ENCODE measurements at regions not wholly inside any gene's neighbourhood (a gene's known extent, or its start where the extent isn't known, plus 50 kb on each side); places are given as distances from the start of the nearest gene placed in this dataset.

DNA sequence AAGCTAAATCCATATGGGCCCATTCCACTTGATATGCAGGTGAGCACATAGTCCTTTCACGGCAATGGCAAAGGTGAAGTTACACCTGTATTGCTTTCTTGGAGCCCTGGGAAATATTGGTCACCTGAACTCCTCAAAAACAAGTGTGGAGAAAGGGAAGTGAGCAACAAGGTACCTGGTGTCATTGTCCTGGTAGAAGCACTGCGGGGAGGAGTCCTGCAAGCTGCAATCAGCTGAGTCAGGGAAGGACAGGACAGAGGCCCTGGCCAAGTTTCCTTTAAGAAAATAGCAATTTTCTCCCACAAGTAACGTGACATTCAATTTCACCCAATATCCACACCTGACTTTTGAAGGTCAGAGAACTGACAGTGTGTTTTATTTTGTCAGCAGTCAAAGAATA, 389.1 kb downstream of the IRS2 start:
- Histone ChIP-seq H3K36me3 (ENCODE audit: control insufficient read depth, insufficient read depth, low read length) (no peaks in the 10 kb centered on the region), H3K4me3 (ENCODE audit: low read depth, low read length) (no peak overlapping the region), H3K27me3 (ENCODE audit: control insufficient read depth, insufficient read depth, low read length) (no peaks in the 10 kb centered on the region)
- DNase-seq (ENCODE audit: low read depth), result no peak
- TF ChIP-seq, protein P1, sequence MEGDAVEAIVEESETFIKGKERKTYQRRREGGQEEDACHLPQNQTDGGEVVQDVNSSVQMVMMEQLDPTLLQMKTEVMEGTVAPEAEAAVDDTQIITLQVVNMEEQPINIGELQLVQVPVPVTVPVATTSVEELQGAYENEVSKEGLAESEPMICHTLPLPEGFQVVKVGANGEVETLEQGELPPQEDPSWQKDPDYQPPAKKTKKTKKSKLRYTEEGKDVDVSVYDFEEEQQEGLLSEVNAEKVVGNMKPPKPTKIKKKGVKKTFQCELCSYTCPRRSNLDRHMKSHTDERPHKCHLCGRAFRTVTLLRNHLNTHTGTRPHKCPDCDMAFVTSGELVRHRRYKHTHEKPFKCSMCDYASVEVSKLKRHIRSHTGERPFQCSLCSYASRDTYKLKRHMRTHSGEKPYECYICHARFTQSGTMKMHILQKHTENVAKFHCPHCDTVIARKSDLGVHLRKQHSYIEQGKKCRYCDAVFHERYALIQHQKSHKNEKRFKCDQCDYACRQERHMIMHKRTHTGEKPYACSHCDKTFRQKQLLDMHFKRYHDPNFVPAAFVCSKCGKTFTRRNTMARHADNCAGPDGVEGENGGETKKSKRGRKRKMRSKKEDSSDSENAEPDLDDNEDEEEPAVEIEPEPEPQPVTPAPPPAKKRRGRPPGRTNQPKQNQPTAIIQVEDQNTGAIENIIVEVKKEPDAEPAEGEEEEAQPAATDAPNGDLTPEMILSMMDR (IDR thresholded peaks at IDR 0.05; ENCODE audit: insufficient read depth, low read length, poor library complexity, severe bottlenecking), result no peak

DNA sequence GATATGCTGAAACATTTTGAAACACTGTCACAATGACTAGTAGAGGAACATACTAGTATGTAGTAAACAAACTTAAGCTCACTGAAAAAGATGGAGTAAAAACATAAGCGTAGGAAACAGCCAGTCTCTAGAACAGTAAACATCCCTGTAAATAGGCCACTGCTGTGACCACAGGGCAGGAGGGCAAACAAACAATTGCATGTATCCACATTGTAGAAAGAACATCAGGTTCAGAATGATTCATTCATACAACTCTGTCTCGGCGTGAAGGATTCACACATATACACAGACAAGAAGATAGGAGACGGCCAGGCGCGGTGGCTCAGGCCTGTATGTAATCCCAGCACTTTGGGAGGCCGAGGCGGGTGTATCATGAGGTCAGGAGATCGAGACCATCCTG, 390.1 kb downstream of the IRS2 start:
- Histone ChIP-seq H3K36me3 (ENCODE audit: control insufficient read depth, insufficient read depth, low read length) (no peaks in the 10 kb centered on the region), H3K27me3 (ENCODE audit: control insufficient read depth, insufficient read depth, low read length) (no peaks in the 10 kb centered on the region), H3K4me3 (ENCODE audit: low read depth, low read length) (no peak overlapping the region)
- TF ChIP-seq, protein P1 (IDR thresholded peaks at IDR 0.05; ENCODE audit: insufficient read depth, low read length, poor library complexity, severe bottlenecking), result no peak
- no peak for DNase-seq (ENCODE audit: low read depth)

GRCh38 chr13:109395014-109395413, 391.4 kb downstream of the IRS2 start:
- Histone ChIP-seq H3K27me3 (ENCODE audit: control insufficient read depth, insufficient read depth, low read length) (no peaks in the 10 kb centered on the region), H3K4me3 (ENCODE audit: low read depth, low read length) (no peak overlapping the region), H3K36me3 (ENCODE audit: control insufficient read depth, insufficient read depth, low read length) (no peaks in the 10 kb centered on the region)
- DNase-seq (ENCODE audit: low read depth), result no peak
- TF ChIP-seq, protein P1 (IDR thresholded peaks at IDR 0.05; ENCODE audit: insufficient read depth, low read length, poor library complexity, severe bottlenecking), result no peak

- DNase-seq (ENCODE audit: low read depth), result no peak
- Histone ChIP-seq H3K36me3 (ENCODE audit: control insufficient read depth, insufficient read depth, low read length) (no peaks in the 10 kb centered on the region), H3K4me3 (ENCODE audit: low read depth, low read length) (no peak overlapping the region), H3K27me3 (ENCODE audit: control insufficient read depth, insufficient read depth, low read length) (no peaks in the 10 kb centered on the region)
- TF ChIP-seq, protein P1 (IDR thresholded peaks at IDR 0.05; ENCODE audit: insufficient read depth, low read length, poor library complexity, severe bottlenecking), result no peak
Observed at GRCh38 chr13:109394311-109394988, 391.9 kb downstream of the IRS2 start.

DNA sequence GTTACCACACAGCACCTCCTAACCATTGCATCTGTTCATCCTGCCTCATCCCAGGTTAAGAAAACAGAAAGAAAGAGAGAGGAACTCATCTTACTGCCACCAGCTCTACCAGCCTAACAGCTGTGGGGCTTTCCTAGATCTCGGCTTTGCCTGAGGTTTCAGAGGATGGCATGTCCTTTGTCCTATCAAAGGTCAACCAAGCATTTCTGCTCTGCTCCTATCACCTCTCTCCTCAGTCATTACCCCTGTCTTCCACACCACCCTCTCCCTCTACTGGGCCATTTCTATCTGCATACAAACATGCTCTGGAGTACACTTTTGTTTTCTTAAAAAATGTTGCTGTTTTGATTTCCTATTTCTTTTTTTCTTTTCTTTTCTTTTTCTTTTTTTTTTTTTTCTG, 393.3 kb downstream of the IRS2 start:
- Histone ChIP-seq H3K27me3 (ENCODE audit: control insufficient read depth, insufficient read depth, low read length) (no peaks in the 10 kb centered on the region), H3K36me3 (ENCODE audit: control insufficient read depth, insufficient read depth, low read length) (no peaks in the 10 kb centered on the region), H3K4me3 (ENCODE audit: low read depth, low read length) (no peak overlapping the region)
- TF ChIP-seq, protein P1 (IDR thresholded peaks at IDR 0.05; ENCODE audit: insufficient read depth, low read length, poor library complexity, severe bottlenecking), result no peak
- no peak for DNase-seq (ENCODE audit: low read depth)

DNA sequence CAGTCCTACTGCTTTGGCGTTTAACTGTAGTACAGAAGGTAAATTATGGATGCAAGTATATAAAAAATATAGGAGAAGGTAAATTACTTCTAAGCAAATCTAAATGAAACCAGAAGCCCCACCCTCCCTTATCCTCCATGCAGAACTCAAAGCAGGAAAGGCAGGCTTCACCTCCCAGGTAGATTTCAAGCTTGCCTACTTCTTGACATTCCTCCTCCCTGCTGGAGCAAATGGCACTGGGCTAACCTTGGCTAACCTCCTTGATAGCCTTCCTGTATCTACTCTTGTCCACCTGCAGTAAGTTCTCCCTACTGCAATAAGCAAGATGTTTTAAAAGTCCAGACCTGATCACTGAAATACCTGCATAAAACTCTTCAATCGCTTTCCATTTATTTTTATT, 396.0 kb downstream of the IRS2 start:
- no peak overlapping the region for H3K4me3 ChIP-seq (ENCODE audit: low read depth, low read length)
- TF ChIP-seq, protein P1 (IDR thresholded peaks at IDR 0.05; ENCODE audit: insufficient read depth, low read length, poor library complexity, severe bottlenecking), result no peak
- DNase-seq (ENCODE audit: low read depth), result no peak

More for the DNA sequence above, 396.0 kb downstream of the IRS2 start:
- Histone ChIP-seq H3K36me3 (ENCODE audit: control insufficient read depth, insufficient read depth, low read length) (no peaks in the 10 kb centered on the region), H3K27me3 (ENCODE audit: control insufficient read depth, insufficient read depth, low read length) (no peaks in the 10 kb centered on the region)
